Endothelial cell of umbilical vein (primary cell): ENCODE measurements at regions not wholly inside any gene's neighbourhood (a gene's known extent, or its start where the extent isn't known, plus 50 kb on each side); places are given as distances from the start of the nearest gene placed in this dataset.

Experiments
- BruUV-seq: library from RNA; stranded (reverse); fragments of 400-500 nt; replicated peaks from 2 replicates; lab custom pipeline; 2021; lab: Mats Ljungman, UMichigan
- CTCF ChIA-PET: fragments of 300-600, 350-600 bp; sonication (Branson Sonifier 250); formaldehyde crosslinking; loops from one replicate; lab custom pipeline; 2021; ENCODE audit warnings: antibody characterized with exemption, inconsistent platforms; lab: Charles Lee
- POLR2A ChIA-PET: fragments of 300-600, 350-600 bp; sonication (Branson Sonifier 250); formaldehyde crosslinking; loops from one replicate; lab custom pipeline; 2021; ENCODE audit warnings: antibody characterized with exemption, inconsistent platforms; lab: Charles Lee
- DNase-seq: peaks from one replicate; pipeline ENCODE4 v3.0.0-alpha.2; 2011; ENCODE audit warnings: low read depth, low spot score
- FAIRE-seq: peaks from 2 replicates; lab custom pipeline; 2011; peaks lifted over from hg19 to GRCh38; lab: Jason Lieb, UNC
- H2AFZ ChIP-seq: 2 replicates; pipeline ENCODE4 v1.6.0; 2012; ENCODE audit warnings: low read depth, low read length, control low read depth, inconsistent platforms
- H3K27ac ChIP-seq: 2 replicates; pipeline ENCODE4 v1.5.1; 2011; ENCODE audit warnings: low read depth, mild to moderate bottlenecking, control low read depth, low read length, moderate library complexity; ENCODE audit not compliant: insufficient read depth
- H3K27me3 ChIP-seq, 2 experiments: 2 replicates each; pipeline versions ENCODE4 v1.6.0 to v1.6.1; 2011; ENCODE audit warnings: low read length in 2 of 2, mixed read lengths in 1 of 2; ENCODE audit not compliant: control insufficient read depth in 2 of 2, insufficient read depth in 2 of 2
- H3K36me3 ChIP-seq, 2 experiments: 2 replicates in 1 of 2; 3 replicates in 1 of 2; pipeline ENCODE4 v1.5.1; 2011; ENCODE audit warnings: low read length in 2 of 2, mild to moderate bottlenecking in 1 of 2, moderate library complexity in 1 of 2; ENCODE audit not compliant: control insufficient read depth in 2 of 2, insufficient read depth in 2 of 2; ENCODE audit errors: extremely low read depth in 1 of 2
- H3K4me1 ChIP-seq: 3 replicates; pipeline ENCODE4 v1.5.1; 2011; ENCODE audit warnings: mild to moderate bottlenecking, low read length; ENCODE audit not compliant: control insufficient read depth, insufficient read depth; ENCODE audit errors: extremely low read depth
- H3K4me2 ChIP-seq: 2 replicates; pipeline ENCODE4 v1.6.1; 2011; ENCODE audit warnings: low read length, control low read depth, mixed read lengths; ENCODE audit not compliant: insufficient read depth
- H3K4me3 ChIP-seq, 3 experiments: fragments of 200-600 bp in 1 of 3; sonication (generic), shearing (Covaris generic) in 1 of 3; replicated peaks in 1 of 3; 2 replicates each; pipeline ENCODE4 v1.5.1; 2011 to 2016; ENCODE audit warnings: control low read depth in 3 of 3, low read length in 3 of 3, mild to moderate bottlenecking in 2 of 3, inconsistent platforms in 1 of 3, low read depth in 1 of 3, moderate library complexity in 1 of 3; ENCODE audit not compliant: insufficient read depth in 1 of 3
- H3K79me2 ChIP-seq: 2 replicates; pipeline ENCODE4 v1.6.0; 2012; ENCODE audit warnings: low read length, inconsistent platforms; ENCODE audit not compliant: control insufficient read depth, insufficient read depth
- H3K9ac ChIP-seq: replicated peaks from 2 replicates; pipeline ENCODE3; 2011; ENCODE audit warnings: low read length, control low read depth; ENCODE audit not compliant: insufficient read depth; ENCODE audit errors: extremely low read depth
- H3K9me1 ChIP-seq: replicated peaks from 3 replicates; pipeline ENCODE4 v1.6.0; 2011; ENCODE audit warnings: mild to moderate bottlenecking, low read length; ENCODE audit not compliant: control insufficient read depth, insufficient read depth; ENCODE audit errors: extremely low read depth
- H3K9me3 ChIP-seq: replicated peaks from 2 replicates; pipeline ENCODE4 v1.5.1; 2012; ENCODE audit warnings: low read length, inconsistent platforms; ENCODE audit not compliant: control insufficient read depth, insufficient read depth
- H4K20me1 ChIP-seq: replicated peaks from 2 replicates; pipeline ENCODE3; 2011; ENCODE audit warnings: mild to moderate bottlenecking, low read length; ENCODE audit not compliant: control insufficient read depth, insufficient read depth; ENCODE audit errors: extremely low read depth
- CTCF ChIP-seq, 2 donors: IDR thresholded peaks; 1 replicate in 1 of 2; 2 replicates in 1 of 2; pipeline ENCODE4 v1.5.1; 2011; ENCODE audit warnings: low read length in 2 of 2, mild to moderate bottlenecking in 2 of 2, moderate library complexity in 2 of 2, control low read depth in 1 of 2, inconsistent platforms in 1 of 2, low read depth in 1 of 2; ENCODE audit not compliant: insufficient read depth in 1 of 2; ENCODE audit errors: extremely low read depth in 1 of 2
- EZH2 ChIP-seq: IDR thresholded peaks from 2 replicates; pipeline ENCODE4 v1.6.1; 2012; ENCODE audit warnings: borderline replicate concordance, low read depth, mild to moderate bottlenecking, moderate library complexity, low read length, inconsistent platforms; ENCODE audit not compliant: severe bottlenecking
- FOS ChIP-seq: IDR thresholded peaks from 2 replicates; pipeline ENCODE4 v1.6.1; 2011; ENCODE audit warnings: mild to moderate bottlenecking, low read length, moderate library complexity, borderline replicate concordance; ENCODE audit not compliant: insufficient read depth
- GATA2 ChIP-seq: IDR thresholded peaks from 2 replicates; pipeline ENCODE4 v1.7.0; 2011; ENCODE audit warnings: low read depth, mild to moderate bottlenecking, moderate library complexity, mixed read lengths, low read length; ENCODE audit not compliant: insufficient read length, insufficient read depth
- JUN ChIP-seq: IDR thresholded peaks from 2 replicates; pipeline ENCODE4 v1.6.1; 2011; ENCODE audit warnings: borderline replicate concordance, low read depth; ENCODE audit not compliant: insufficient read length, insufficient read depth
- MAX ChIP-seq: IDR thresholded peaks from 2 replicates; pipeline ENCODE4 v1.6.1; 2011; ENCODE audit not compliant: insufficient read depth, insufficient read length
- MYC ChIP-seq: IDR thresholded peaks from one replicate; pipeline ENCODE4 v1.6.1; 2011; ENCODE audit warnings: mild to moderate bottlenecking, low read depth, low read length
- POLR2A ChIP-seq: IDR thresholded peaks from 2 replicates; pipeline ENCODE4 v1.6.1; 2012; ENCODE audit warnings: low read depth, mild to moderate bottlenecking, control low read depth, low read length
- POLR2AphosphoS5 ChIP-seq: IDR thresholded peaks from 2 replicates; pipeline ENCODE4 v1.6.1; 2012; ENCODE audit warnings: low read depth, mild to moderate bottlenecking, control low read depth, low read length, moderate library complexity; ENCODE audit not compliant: insufficient read depth
- dilution Hi-C: fragments of 300-500 bp; cut with MboI; formaldehyde crosslinking; loops from one replicate; pipeline ENCODE4 v1.15.0; 2019; ENCODE audit warnings: low sequenced_read_pairs; ENCODE audit not compliant: extremely low pct_ligation_motif_present
- intact Hi-C: fragments of 100-400 bp; cut with micrococcal nuclease; formaldehyde crosslinking; loops from one replicate; pipeline ENCODE4 v1.10.0; 2022

GRCh38 chr20:57093766-57094165 lies 172.7 kb downstream of the BMP7 start:
- no peak for TF ChIP-seq FOS
- no peak for TF ChIP-seq CTCF (IDR thresholded peaks at IDR 0.05; ENCODE audit: extremely low read depth in 1 of 2, insufficient read depth in 1 of 2, low read depth in 1 of 2, low read length in 2 of 2)
- no peak for TF ChIP-seq POLR2AphosphoS5
- Histone ChIP-seq H4K20me1 (no peaks in the 10 kb centered on the region), H3K4me1 (no peaks in the 10 kb centered on the region), H3K9ac (no peak overlapping the region), H3K9me3 (no peaks in the 10 kb centered on the region), H3K27ac (no peak overlapping the region), H3K4me2 (no peak overlapping the region), H2AFZ (no peak overlapping the region), H3K27me3 (no peaks in the 10 kb centered on the region), H3K9me1 (no peaks in the 10 kb centered on the region), H3K36me3 (no peaks in the 10 kb centered on the region), H3K79me2 (no peaks in the 10 kb centered on the region), H3K4me3 (no peak overlapping the region)
- ChIA-PET CTCF (no interaction called here), POLR2A (no interaction called here)
- intact Hi-C loops: loop anchor here (2.0 to 10.0 kb wide), 2 partner anchors 401 to 543 kb away; no protein-coding TSS in a partner anchor
- DNase-seq (no peak), FAIRE-seq (no peak)
- BruUV-seq: no TSS peak
- dilution Hi-C loops: no loop called here

- no peaks in the 10 kb centered on the region for H3K36me3 ChIP-seq
- H3K9ac ChIP-seq: no peak overlapping the region
- intact Hi-C loops (loop anchor here (10.0 kb wide), 1 partner anchor 400 kb away; no protein-coding TSS in a partner anchor), dilution Hi-C loops (no loop called here)
- ChIA-PET POLR2A (no interaction called here), CTCF (no interaction called here)
- no peak overlapping the region for H3K27ac ChIP-seq
- no peaks in the 10 kb centered on the region for H3K79me2 ChIP-seq
- no peak overlapping the region for H2AFZ ChIP-seq
- H3K27me3 ChIP-seq: no peaks in the 10 kb centered on the region
- no peak for TF ChIP-seq MYC
- no peak for TF ChIP-seq JUN
- no peak for TF ChIP-seq POLR2A
- no peak for TF ChIP-seq EZH2
- no peak for TF ChIP-seq GATA2
- TF ChIP-seq POLR2AphosphoS5: no peak
- no peak for TF ChIP-seq FOS
- no peak for TF ChIP-seq MAX
- no peak for TF ChIP-seq CTCF (IDR thresholded peaks at IDR 0.05; ENCODE audit: extremely low read depth in 1 of 2, insufficient read depth in 1 of 2, low read depth in 1 of 2, low read length in 2 of 2)
- no peaks in the 10 kb centered on the region for H3K4me1 ChIP-seq
- no peak overlapping the region for H3K4me2 ChIP-seq
- no peak for DNase-seq
- BruUV-seq: no TSS peak
- no peaks in the 10 kb centered on the region for H3K9me3 ChIP-seq
- no peaks in the 10 kb centered on the region for H4K20me1 ChIP-seq
- H3K4me3 ChIP-seq: no peak overlapping the region
- H3K9me1 ChIP-seq: no peaks in the 10 kb centered on the region
- FAIRE-seq: no peak
Measured at GRCh38 chr20:57094252-57094891, 172.1 kb downstream of the BMP7 start.
